GM18505 (cell line): ENCODE measurements at regions not wholly inside any gene's neighbourhood (a gene's known extent, or its start where the extent isn't known, plus 50 kb on each side); places are given as distances from the start of the nearest gene placed in this dataset.
"Not testable (repeated sequence)": the region's sequence is repeated elsewhere in the genome, so short reads cannot be mapped to it uniquely, and the experiment has no call there.

ENCODE experiments used
- ATAC-seq: cut with Tn5 transposase; IDR thresholded peaks from one replicate; pipeline ENCODE4 v1.9.1; 2021; ENCODE audit not compliant: unreplicated experiment
- POLR2A ChIP-seq: IDR thresholded peaks from 4 replicates; pipeline ENCODE4 v1.6.1; 2011; ENCODE audit warnings: borderline replicate concordance; ENCODE audit not compliant: insufficient read depth, insufficient read length; ENCODE audit errors: extremely low read depth

DNA sequence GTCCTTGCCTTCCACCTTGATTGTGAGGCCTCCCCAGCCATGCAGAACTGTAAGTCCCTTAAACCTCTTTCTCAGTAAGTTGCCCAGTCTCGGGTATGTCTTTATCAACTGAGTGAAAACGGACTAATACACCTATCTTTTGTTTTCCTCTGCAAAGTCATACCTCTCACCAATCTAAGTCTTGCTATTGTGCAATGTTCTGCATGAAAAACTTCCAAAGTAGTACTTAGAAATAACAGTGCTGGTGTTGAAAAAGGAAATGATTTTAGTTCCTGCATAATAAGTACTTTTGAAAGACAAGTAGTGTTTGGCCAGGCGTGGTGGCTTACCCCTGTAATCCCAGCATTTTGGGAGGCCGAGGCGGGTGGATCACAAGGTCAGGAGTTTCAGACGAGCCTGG, 573.5 kb downstream of the ANKRD50 start:
- ATAC-seq: no peak
- no peak for TF ChIP-seq POLR2A

DNA sequence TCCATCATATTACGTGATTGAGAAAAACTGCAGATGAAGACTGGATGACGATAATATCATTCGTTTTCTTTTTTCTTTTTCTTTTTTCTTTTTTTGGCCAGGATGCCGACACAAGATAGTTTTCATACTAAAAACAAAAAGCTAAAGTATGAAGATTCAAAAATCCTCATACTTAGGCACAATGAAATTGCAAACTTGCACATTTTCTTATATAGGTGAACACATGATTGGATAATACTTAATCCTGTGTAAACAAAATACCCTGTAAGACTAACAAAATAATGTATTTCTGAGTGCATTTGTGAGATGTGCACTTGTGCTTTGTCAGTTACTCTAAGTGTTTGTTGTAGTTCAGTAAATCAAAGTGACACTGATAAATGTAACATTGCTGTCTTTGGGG, 568.9 kb downstream of the ANKRD50 start:
- ATAC-seq: no peak
- no peak for TF ChIP-seq POLR2A

DNA sequence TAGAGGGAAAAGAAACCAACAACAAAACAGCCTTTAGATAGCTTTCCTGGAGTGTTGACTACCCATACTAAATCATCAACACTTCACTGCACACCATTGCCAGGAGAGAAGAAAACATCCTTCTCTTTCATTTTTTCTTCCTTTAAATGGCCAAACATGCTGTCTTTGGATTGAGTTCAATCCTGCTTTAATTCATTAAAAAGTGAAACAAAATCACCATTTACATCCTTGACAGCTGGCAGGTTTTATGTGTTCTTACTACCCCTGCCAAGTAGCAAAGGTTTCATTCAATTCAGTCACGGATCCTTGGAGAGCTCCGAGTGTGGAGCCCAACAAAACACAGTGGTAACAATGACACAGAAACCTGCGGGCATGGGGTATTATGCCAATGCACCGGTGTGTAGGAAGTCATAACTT, 568.3 kb downstream of the ANKRD50 start:
- ATAC-seq: no peak
- no peak for TF ChIP-seq POLR2A

DNA sequence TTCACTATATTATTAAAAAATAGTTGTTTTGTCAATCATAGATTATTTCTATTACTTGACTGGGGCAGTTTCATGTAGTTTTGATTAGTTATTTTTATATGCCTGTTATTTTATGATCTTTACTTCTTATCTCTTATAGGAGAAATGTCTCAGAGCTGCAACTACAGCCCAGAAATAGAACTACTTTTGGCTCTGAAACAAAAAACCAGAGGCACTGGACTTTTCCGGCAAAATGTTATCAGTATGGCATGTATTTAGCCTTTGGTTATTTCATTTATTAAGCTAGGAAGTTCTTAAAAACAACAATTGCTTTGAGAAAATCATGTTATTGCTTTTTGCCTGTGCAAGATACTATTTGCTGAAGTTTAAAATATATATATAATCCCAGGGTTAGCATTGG, 566.5 kb downstream of the ANKRD50 start:
- no peak for ATAC-seq
- no peak for TF ChIP-seq POLR2A

DNA sequence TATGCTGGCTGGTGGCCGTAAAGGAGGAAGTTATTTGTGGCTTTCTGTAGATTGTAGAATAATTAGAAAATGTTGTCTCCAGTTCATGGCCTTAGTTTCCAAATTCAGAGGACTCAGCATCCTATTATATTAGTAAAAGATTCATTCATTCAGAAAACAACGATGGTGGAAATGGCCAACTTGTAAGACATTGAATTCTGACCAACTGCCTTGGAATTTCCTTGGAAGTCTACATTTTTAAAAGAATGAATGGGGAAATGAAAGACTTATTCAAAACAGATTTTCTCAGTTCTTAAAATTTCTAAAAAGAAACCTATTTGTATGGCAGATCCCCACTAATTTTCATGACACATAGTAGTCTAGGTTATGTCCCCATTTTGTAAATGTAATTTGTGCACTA, 561.5 kb downstream of the ANKRD50 start:
- no peak for ATAC-seq
- no peak for TF ChIP-seq POLR2A

DNA sequence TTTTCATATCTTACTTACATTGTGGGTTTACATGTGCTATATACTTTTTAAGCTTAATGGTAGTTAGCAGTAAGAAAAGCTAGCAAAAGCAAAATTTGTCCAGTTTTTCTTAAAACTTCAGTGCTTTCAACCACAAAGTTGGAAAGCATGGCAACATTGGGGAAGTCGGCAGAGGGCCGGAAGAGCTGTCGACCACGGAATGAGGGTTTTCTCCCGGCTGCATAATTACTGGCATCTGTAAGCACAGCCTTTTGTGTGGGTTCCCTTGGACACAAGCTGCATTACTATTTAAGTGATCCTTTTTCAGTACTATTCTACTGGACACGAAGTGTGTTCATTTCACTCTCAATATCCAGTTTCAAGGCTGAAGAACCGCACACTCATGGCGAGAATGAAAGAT, 560.4 kb downstream of the ANKRD50 start:
- no peak for TF ChIP-seq POLR2A
- ATAC-seq: no peak

DNA sequence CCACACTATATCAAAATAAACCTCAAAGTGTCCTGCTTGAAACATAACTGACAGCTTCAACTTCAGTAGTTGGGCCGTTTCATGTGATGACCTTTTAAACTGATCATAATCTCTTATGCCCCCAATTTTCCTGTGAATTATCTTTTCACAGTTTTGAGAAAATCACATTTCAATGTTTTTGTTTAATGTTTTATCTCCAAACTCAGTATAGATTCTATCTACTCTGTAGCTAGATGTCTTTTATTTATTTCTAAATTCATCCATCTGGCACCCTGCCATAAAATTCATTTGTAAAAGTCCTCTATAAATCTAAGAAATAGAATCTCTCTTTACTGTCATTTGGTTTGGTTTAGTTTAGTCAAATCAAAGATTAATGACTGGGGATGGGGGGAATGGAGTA, 557.3 kb downstream of the ANKRD50 start:
- TF ChIP-seq POLR2A: no peak
- ATAC-seq: no peak

DNA sequence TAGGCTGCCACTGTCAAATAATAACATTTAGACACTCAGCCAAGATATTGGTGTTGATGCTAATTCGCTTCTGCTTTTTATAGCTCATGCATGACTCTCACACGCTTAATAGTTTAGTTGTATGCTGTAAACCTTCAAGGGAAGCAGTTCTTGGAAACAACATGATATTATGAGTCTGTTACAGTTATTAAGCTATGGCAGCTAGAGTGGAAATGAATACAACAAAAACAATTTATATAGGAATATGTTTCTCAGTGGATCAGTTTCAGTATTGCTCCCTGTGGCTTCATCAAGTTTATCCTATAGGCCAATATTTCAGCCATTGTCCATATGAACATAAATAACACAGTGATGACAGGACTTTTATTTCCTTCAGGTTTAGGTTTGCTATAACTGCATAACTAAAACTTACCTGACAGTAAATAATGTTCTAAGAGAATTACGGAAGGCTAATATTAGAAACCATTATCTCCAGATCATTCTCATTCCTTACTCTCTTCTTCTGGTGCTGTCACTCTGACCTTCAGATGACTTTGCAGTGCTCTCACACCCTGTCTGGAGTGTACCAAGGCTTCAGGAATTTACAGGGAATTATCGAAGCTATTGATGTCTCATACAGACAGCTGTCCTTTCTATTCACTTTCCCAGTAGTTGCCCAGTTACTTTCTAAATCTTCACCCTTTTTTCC, 555.0 kb downstream of the ANKRD50 start:
- ATAC-seq: no peak
- no peak for TF ChIP-seq POLR2A

DNA sequence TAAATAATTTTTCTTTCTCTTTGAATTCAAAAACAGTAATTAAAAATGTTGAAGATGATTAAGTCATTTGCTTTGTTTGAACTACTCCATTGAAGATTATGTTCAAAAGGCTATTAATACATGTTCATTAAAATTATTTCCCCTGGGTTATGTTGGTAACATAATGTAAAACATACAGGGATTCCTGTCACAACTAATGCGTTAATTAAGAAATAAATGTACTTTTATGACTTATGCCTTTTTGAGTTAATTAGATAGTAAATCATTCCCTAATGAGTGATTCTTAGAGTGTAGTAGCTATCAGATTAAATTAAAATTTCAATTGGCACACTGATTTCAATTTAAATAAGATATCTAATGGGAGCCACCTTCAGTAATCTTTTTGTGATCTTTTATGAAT, 549.1 kb downstream of the ANKRD50 start:
- ATAC-seq: no peak
- no peak for TF ChIP-seq POLR2A

DNA sequence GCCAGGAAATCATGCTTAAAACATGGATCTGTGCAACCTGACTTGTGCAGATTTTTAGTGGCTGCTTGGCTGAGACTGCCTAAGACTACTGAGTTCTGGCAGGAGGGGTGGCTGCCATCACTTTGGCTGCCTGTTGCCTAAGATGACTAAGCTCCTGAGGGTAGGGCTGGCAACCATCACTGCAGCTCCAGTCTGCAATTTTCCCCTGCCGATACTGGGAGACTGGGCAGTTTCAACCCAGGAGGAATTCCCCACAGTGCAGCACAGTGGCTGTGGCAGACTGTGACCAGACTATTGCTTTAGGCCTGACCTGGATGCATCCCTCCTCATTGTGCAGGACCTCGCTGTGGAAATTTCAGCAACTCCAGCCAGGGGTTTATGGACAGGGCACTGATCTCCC, 544.9 kb downstream of the ANKRD50 start:
- no peak for TF ChIP-seq POLR2A
- no peak for ATAC-seq

DNA sequence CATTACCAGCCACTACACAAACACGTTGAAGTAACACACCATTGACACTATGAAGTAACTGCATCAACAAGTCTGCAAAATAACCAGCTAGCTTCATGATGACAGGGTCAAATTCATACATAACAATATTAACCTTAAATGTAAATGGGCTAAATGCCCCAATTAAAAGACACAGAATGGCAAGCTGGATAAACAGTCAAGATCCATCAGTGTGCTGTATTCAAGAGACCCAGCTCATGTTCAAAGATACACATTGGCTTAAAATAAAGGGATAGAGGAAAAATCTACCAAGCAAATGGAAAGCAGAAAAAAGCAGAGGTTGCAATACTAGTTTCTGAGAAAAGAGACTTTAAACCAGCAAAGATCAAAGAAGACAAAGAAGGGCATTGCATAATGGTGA, 543.0 kb downstream of the ANKRD50 start:
- ATAC-seq: not testable (repeated sequence)

DNA sequence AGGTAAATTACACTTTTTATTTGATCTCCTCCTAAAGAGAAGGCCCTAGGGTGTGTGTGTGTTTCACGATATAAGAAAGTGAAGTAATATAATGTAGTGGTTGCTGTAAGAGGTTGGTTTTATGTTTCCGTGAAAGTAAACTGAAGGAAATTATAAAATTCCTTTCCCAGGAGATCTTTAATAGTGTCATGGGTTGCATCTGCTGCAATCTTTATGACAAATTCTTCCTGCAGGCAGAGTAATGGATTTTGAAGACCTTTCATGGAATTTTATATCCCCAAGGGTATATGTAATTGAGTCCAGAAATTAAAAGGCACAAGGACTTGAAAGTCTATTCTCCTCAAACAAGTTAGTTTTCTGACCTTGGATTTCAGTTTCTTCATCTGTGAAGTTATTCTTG, 538.6 kb downstream of the ANKRD50 start:
- no peak for TF ChIP-seq POLR2A
- no peak for ATAC-seq

DNA sequence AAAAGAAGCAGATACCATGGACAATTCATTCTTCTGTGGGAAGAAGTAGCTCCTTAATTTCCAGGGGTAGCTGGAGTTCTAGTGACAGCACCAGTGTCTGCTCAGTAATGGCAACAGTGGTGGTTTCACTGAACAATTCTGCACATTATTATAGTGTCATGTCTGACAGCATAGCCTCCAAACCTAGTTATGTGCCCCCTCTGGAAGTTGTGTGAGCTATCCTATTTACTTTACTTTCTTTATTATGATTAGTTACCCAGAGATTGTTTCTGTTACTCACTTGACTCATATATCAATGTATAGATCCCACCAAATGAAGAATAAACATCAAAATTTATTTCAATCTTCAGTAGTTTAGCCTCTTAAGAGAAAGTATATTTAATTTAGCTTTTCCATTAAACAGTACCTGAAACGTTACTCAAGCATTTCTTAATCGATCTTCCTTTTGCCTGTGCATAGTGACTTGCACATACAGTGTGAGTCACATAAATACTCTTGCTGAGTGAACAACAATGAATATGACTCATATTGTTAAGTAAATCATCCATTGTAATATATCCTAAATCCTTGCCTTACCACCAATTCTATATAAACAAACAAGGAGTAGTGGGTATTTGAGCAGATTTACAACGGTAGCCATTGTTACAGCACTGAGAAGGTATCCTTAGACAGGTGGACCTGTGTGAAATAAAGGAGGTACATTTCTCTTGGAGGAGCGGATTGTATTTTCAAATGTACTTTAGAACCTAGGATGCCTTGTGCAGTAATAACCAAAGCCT, 534.7 kb downstream of the ANKRD50 start:
- no peak for TF ChIP-seq POLR2A
- no peak for ATAC-seq

DNA sequence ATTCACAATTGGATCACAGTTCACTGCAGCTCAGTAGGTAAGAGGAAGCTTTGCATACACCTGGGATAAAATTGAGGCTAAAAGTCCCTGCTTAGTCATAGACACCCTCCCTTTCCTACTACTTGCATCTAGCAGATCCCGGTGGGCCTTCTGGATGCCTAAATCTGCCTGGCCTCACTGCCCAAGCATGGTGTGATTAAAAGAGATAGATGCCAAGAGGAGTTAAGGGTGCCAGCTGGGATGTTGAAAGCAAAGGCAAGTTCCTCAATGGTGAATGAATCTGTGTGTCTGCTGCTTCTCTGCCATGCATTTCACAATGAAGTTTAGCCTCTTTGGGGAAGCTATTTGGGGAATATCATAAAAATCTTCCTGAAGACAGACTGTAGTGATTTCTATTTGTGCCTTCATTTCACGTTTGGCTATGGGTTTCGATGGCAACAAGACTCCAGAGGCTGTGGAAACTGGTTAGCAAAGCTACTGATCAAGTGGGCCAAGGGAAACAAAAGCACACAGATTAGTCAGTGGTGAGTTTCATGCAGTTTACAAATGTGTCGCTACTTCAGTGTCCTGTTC, 534.0 kb downstream of the ANKRD50 start:
- no peak for ATAC-seq

DNA sequence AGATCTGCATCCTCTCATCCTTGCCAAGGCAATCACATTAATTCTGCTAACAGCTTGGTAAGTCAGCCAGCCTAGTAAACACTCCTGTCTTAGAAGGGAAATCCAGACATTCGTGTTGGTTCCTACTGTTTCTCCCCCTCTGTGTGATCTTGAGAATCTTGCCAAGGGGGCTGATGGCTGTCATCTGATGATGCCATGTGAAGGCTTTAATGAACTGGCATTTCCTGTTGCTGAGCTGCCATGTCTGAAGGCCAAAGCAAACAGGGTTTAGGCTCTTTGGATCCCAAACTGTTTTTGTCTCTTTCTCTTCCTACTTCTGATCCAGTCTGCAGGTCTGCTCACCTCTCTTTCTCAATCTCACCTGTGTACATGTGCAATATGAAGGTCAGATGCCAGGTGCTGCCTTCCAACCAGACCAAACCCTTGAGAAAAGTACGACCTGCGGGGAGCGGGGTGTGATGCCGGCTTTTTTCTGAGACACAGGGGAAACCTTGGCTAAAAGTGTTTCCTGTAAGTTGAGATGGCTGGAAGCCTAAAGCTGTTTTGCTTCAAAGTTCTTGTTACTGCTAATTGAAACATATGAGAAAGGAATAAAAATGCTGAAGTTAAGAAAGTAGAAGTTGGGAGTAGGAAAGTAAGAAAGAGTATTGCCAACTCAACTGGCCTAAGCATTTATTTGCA, 532.9 kb downstream of the ANKRD50 start:
- ATAC-seq: no peak
- TF ChIP-seq POLR2A: no peak

More for the DNA sequence above, 534.0 kb downstream of the ANKRD50 start:
- no peak for TF ChIP-seq POLR2A
